Activated naive CD4-positive, alpha-beta T cell treated with Interleukin-2 at 50 U/mL for 16 hours (primary cell): ENCODE measurements at regions not wholly inside any gene's neighbourhood (a gene's known extent, or its start where the extent isn't known, plus 50 kb on each side); places are given as distances from the start of the nearest gene placed in this dataset.
"Not testable (repeated sequence)": the region's sequence is repeated elsewhere in the genome, so short reads cannot be mapped to it uniquely, and the experiment has no call there.

ENCODE experiments used
- DNase-seq: peaks from one replicate; pipeline ENCODE4 v3.0.0-alpha.2; 2020

GRCh38 chr4:183816882-183817509, 88.1 kb upstream of the STOX2 start:
- DNase-seq, result no peak

- not testable (repeated sequence) for DNase-seq
These were observed 86.5 kb upstream of the STOX2 start for GRCh38 chr4:183818591-183818990.

GRCh38 chr4:183821076-183821853, 83.8 kb upstream of the STOX2 start:
- DNase-seq, result no peak

GRCh38 chr4:183823434-183823833, 81.7 kb upstream of the STOX2 start:
- DNase-seq, result no peak

- DNase-seq, result no peak
These were observed 79.8 kb upstream of the STOX2 start for GRCh38 chr4:183825346-183825745.

GRCh38 chr4:183826461-183826860, 78.6 kb upstream of the STOX2 start:
- no peak for DNase-seq

- no peak for DNase-seq
These were observed 77.0 kb upstream of the STOX2 start for GRCh38 chr4:183828125-183828524.

GRCh38 chr4:183828839-183829238, 76.3 kb upstream of the STOX2 start:
- DNase-seq, result no peak

GRCh38 chr4:183830438-183830985, 74.6 kb upstream of the STOX2 start:
- no peak for DNase-seq

- no peak for DNase-seq
These were observed 74.1 kb upstream of the STOX2 start for GRCh38 chr4:183831026-183831446.

- DNase-seq, result no peak
These were observed 73.4 kb upstream of the STOX2 start for GRCh38 chr4:183831683-183832082.

GRCh38 chr4:183832776-183833450, 72.2 kb upstream of the STOX2 start:
- DNase-seq, result no peak

- DNase-seq, result no peak
These were observed 70.9 kb upstream of the STOX2 start for GRCh38 chr4:183834252-183834651.

- DNase-seq, result no peak
These were observed 67.9 kb upstream of the STOX2 start for GRCh38 chr4:183837222-183837621.

GRCh38 chr4:183838987-183839712, 66.0 kb upstream of the STOX2 start:
- no peak for DNase-seq

GRCh38 chr4:183840311-183840710, 64.8 kb upstream of the STOX2 start:
- peak; percentile 62 for DNase-seq

GRCh38 chr4:183841001-183841400, 64.1 kb upstream of the STOX2 start:
- DNase-seq, result no peak

- DNase-seq, result no peak
These were observed 63.0 kb upstream of the STOX2 start for GRCh38 chr4:183842129-183842528.

GRCh38 chr4:183843248-183843671, 61.8 kb upstream of the STOX2 start:
- no peak for DNase-seq

- DNase-seq, result no peak
These were observed 58.2 kb upstream of the STOX2 start for GRCh38 chr4:183846951-183847350.

- no peak for DNase-seq
These were observed 56.3 kb upstream of the STOX2 start for GRCh38 chr4:183848805-183849204.

- DNase-seq, result no peak
These were observed 52.1 kb upstream of the STOX2 start for GRCh38 chr4:183852910-183853547.
